ENCODE measurements at regions not wholly inside any gene's neighbourhood (a gene's known extent, or its start where the extent isn't known, plus 50 kb on each side); places are given as distances from the start of the nearest gene placed in this dataset.

GRCh38 chr14:62453226-62453625 lies 592.0 kb downstream of the KCNH5 start:
- FAIRE-seq, result no peak

GRCh38 chr14:62455446-62455845 lies 589.8 kb downstream of the KCNH5 start:
- Histone ChIP-seq H3K4me3 (ENCODE audit: low read depth, low read length) (no peak overlapping the region), H3K27me3 (ENCODE audit: control insufficient read depth, insufficient read depth, low read length) (no peaks in the 10 kb centered on the region), H3K36me3 (ENCODE audit: control insufficient read depth, insufficient read depth, low read length) (no peaks in the 10 kb centered on the region)
- DNase-seq (ENCODE audit: low read depth), result peak; percentile 15
- FAIRE-seq, result no peak
- TF ChIP-seq CTCF (IDR thresholded peaks at IDR 0.05; ENCODE audit: insufficient read depth, low read length, severe bottlenecking), result no peak

More at GRCh38 chr14:62453226-62453625, 592.0 kb downstream of the KCNH5 start:
- Histone ChIP-seq H3K4me3 (ENCODE audit: low read depth, low read length) (no peak overlapping the region), H3K27me3 (ENCODE audit: control insufficient read depth, insufficient read depth, low read length) (no peaks in the 10 kb centered on the region), H3K36me3 (ENCODE audit: control insufficient read depth, insufficient read depth, low read length) (no peaks in the 10 kb centered on the region)
- TF ChIP-seq CTCF (IDR thresholded peaks at IDR 0.05; ENCODE audit: insufficient read depth, low read length, severe bottlenecking), result no peak
- DNase-seq (ENCODE audit: low read depth), result no peak

GRCh38 chr14:62462988-62463387 lies 582.3 kb downstream of the KCNH5 start:
- no peak for TF ChIP-seq CTCF (IDR thresholded peaks at IDR 0.05; ENCODE audit: insufficient read depth, low read length, severe bottlenecking)
- DNase-seq (ENCODE audit: low read depth), result peak; percentile 20
- Histone ChIP-seq H3K36me3 (ENCODE audit: control insufficient read depth, insufficient read depth, low read length) (no peaks in the 10 kb centered on the region), H3K4me3 (ENCODE audit: low read depth, low read length) (no peak overlapping the region), H3K27me3 (ENCODE audit: control insufficient read depth, insufficient read depth, low read length) (no peaks in the 10 kb centered on the region)
- FAIRE-seq, result no peak

- no peaks in the 10 kb centered on the region for H3K36me3 ChIP-seq (ENCODE audit: control insufficient read depth, insufficient read depth, low read length)
- no peak for DNase-seq (ENCODE audit: low read depth)
- FAIRE-seq, result no peak
- H3K4me3 ChIP-seq (ENCODE audit: low read depth, low read length), result no peak overlapping the region
- TF ChIP-seq CTCF (IDR thresholded peaks at IDR 0.05; ENCODE audit: insufficient read depth, low read length, severe bottlenecking), result no peak
- no peaks in the 10 kb centered on the region for H3K27me3 ChIP-seq (ENCODE audit: control insufficient read depth, insufficient read depth, low read length)
These were observed 576.3 kb downstream of the KCNH5 start for GRCh38 chr14:62468946-62469345.

GRCh38 chr14:62470935-62471334 lies 574.3 kb downstream of the KCNH5 start:
- FAIRE-seq (no peak), DNase-seq (ENCODE audit: low read depth) (no peak)
- no peaks in the 10 kb centered on the region for H3K27me3 ChIP-seq (ENCODE audit: control insufficient read depth, insufficient read depth, low read length)
- no peaks in the 10 kb centered on the region for H3K36me3 ChIP-seq (ENCODE audit: control insufficient read depth, insufficient read depth, low read length)
- TF ChIP-seq CTCF (IDR thresholded peaks at IDR 0.05; ENCODE audit: insufficient read depth, low read length, severe bottlenecking), result no peak
- H3K4me3 ChIP-seq (ENCODE audit: low read depth, low read length), result no peak overlapping the region

- no peaks in the 10 kb centered on the region for H3K27me3 ChIP-seq (ENCODE audit: control insufficient read depth, insufficient read depth, low read length)
- TF ChIP-seq CTCF (IDR thresholded peaks at IDR 0.05; ENCODE audit: insufficient read depth, low read length, severe bottlenecking), result no peak
- H3K36me3 ChIP-seq (ENCODE audit: control insufficient read depth, insufficient read depth, low read length), result no peaks in the 10 kb centered on the region
- FAIRE-seq, result no peak
- no peak overlapping the region for H3K4me3 ChIP-seq (ENCODE audit: low read depth, low read length)
- no peak for DNase-seq (ENCODE audit: low read depth)
These were observed 554.1 kb downstream of the KCNH5 start for GRCh38 chr14:62491146-62491545.

Measured in bronchial epithelial cell (primary cell).